IMR-90 (cell line): ENCODE measurements at regions not wholly inside any gene's neighbourhood (a gene's known extent, or its start where the extent isn't known, plus 50 kb on each side); places are given as distances from the start of the nearest gene placed in this dataset.

Experiments used
- ATAC-seq: fragments of 200-7000 bp; cut with Tn5 transposase; 2 replicates; pipeline ENCODE4 v1.9.1; 2020; ENCODE audit warnings: low read depth, mild to moderate bottlenecking, moderate library complexity
- BruUV-seq: library from RNA; stranded (reverse); fragments of 400-500 nt; replicated peaks from 2 replicates; lab custom pipeline; 2021; lab: Mats Ljungman, UMichigan
- CTCF ChIA-PET: fragments of 300-600 bp; formaldehyde crosslinking; extraction: SDS; loops from one replicate; lab custom pipeline; 2021; ENCODE audit warnings: antibody characterized with exemption; lab: Yijun Ruan, JAX
- POLR2A ChIA-PET: fragments of 300-600 bp; sonication (Branson Sonifier 250); formaldehyde crosslinking; loops from one replicate; lab custom pipeline; 2022; ENCODE audit warnings: antibody characterized with exemption; ENCODE audit not compliant: unreplicated experiment; lab: Charles Lee
- DNase-seq: peaks from one replicate; pipeline ENCODE4 v3.0.0; 2013
- H2AFZ ChIP-seq: replicated peaks from 2 replicates; pipeline ENCODE3; 2013; ENCODE audit warnings: low read length, mild to moderate bottlenecking; ENCODE audit not compliant: poor library complexity
- H2AK5ac ChIP-seq: 2 replicates; pipeline ENCODE4 v1.6.1; 2013; ENCODE audit warnings: low read depth, low read length, inconsistent platforms
- H2AK9ac ChIP-seq: replicated peaks from 2 replicates; pipeline ENCODE3; 2013; ENCODE audit warnings: mild to moderate bottlenecking, low read depth, low read length, moderate library complexity; ENCODE audit not compliant: poor library complexity
- H2BK120ac ChIP-seq: 2 replicates; pipeline ENCODE4 v1.6.1; 2013; ENCODE audit warnings: low read depth, low read length, inconsistent platforms
- H2BK15ac ChIP-seq: 3 replicates; pipeline ENCODE4 v1.6.1; 2013; ENCODE audit warnings: low read depth, low read length, inconsistent platforms
- H2BK20ac ChIP-seq: 2 replicates; pipeline ENCODE4 v1.6.1; 2013; ENCODE audit warnings: low read depth, mild to moderate bottlenecking, inconsistent platforms, low read length, moderate library complexity
- H2BK5ac ChIP-seq: 2 replicates; pipeline ENCODE4 v1.6.1; 2013; ENCODE audit warnings: mild to moderate bottlenecking, low read depth, low read length, inconsistent platforms; ENCODE audit not compliant: poor library complexity, severe bottlenecking
- H3K14ac ChIP-seq: replicated peaks from 2 replicates; pipeline ENCODE4 v1.6.1; 2013; ENCODE audit warnings: low read depth, low read length, inconsistent platforms
- H3K18ac ChIP-seq: 2 replicates; pipeline ENCODE4 v1.6.1; 2013; ENCODE audit warnings: low read depth, low read length, control low read depth
- H3K23ac ChIP-seq: 2 replicates; pipeline ENCODE4 v1.6.1; 2013; ENCODE audit warnings: low read depth, low read length, inconsistent platforms
- H3K27ac ChIP-seq: 2 replicates; pipeline ENCODE4 v1.5.1; 2013; ENCODE audit warnings: mild to moderate bottlenecking, control low read depth, low read length; ENCODE audit not compliant: insufficient read depth
- H3K27me3 ChIP-seq: 2 replicates; pipeline ENCODE4 v1.6.1; 2013; ENCODE audit warnings: low read length; ENCODE audit not compliant: control insufficient read depth, insufficient read depth
- H3K36me3 ChIP-seq: 2 replicates; pipeline ENCODE4 v1.6.1; 2013; ENCODE audit warnings: low read length, mixed read lengths; ENCODE audit not compliant: control insufficient read depth, insufficient read depth
- H3K4ac ChIP-seq: 2 replicates; pipeline ENCODE4 v1.6.1; 2013; ENCODE audit warnings: low read depth, low read length, inconsistent platforms
- H3K4me1 ChIP-seq: 2 replicates; pipeline ENCODE4 v1.6.1; 2013; ENCODE audit warnings: low read length, mixed read lengths; ENCODE audit not compliant: control insufficient read depth, insufficient read depth
- H3K4me2 ChIP-seq: 2 replicates; pipeline ENCODE4 v1.6.1; 2013; ENCODE audit warnings: low read depth, mild to moderate bottlenecking, control low read depth, low read length, moderate library complexity
- H3K4me3 ChIP-seq: 2 replicates; pipeline ENCODE4 v1.5.1; 2013; ENCODE audit warnings: low read depth, mild to moderate bottlenecking, control low read depth, low read length, moderate library complexity; ENCODE audit not compliant: insufficient read depth
- H3K56ac ChIP-seq: 2 replicates; pipeline ENCODE4 v1.6.1; 2013; ENCODE audit warnings: low read length, inconsistent platforms; ENCODE audit not compliant: insufficient read depth; ENCODE audit errors: extremely low read depth
- H3K79me1 ChIP-seq, 2 experiments: 2 replicates each; pipeline ENCODE4 v1.6.1; 2013; ENCODE audit warnings: low read length in 2 of 2, inconsistent platforms in 1 of 2, low read depth in 1 of 2
- H3K9ac ChIP-seq: 2 replicates; pipeline ENCODE4 v1.6.1; 2013; ENCODE audit warnings: low read depth, low read length, control low read depth
- H3K9me1 ChIP-seq: 2 replicates; pipeline ENCODE4 v1.6.1; 2013; ENCODE audit warnings: low read length, inconsistent platforms; ENCODE audit not compliant: insufficient read depth
- H3K9me3 ChIP-seq: 2 replicates; pipeline ENCODE4 v1.6.1; 2013; ENCODE audit warnings: low read length; ENCODE audit not compliant: control insufficient read depth, insufficient read depth
- H4K20me1 ChIP-seq: 2 replicates; pipeline ENCODE4 v1.6.1; 2013; ENCODE audit warnings: low read length, inconsistent platforms; ENCODE audit not compliant: insufficient read depth
- H4K5ac ChIP-seq: 2 replicates; pipeline ENCODE4 v1.6.1; 2013; ENCODE audit warnings: mild to moderate bottlenecking, low read depth, low read length, control low read depth
- H4K8ac ChIP-seq, 2 experiments: 2 replicates each; pipeline ENCODE4 v1.6.1; 2013; ENCODE audit warnings: low read depth in 2 of 2, low read length in 2 of 2, control low read depth in 1 of 2, inconsistent platforms in 1 of 2
- H4K91ac ChIP-seq: 2 replicates; pipeline ENCODE4 v1.6.1; 2013; ENCODE audit warnings: low read depth, low read length, inconsistent platforms; ENCODE audit not compliant: insufficient read depth
- MAFK ChIP-seq: IDR thresholded peaks from 2 replicates; pipeline ENCODE4 v1.6.1; 2012; ENCODE audit warnings: low read depth, low read length, improper control_type of control experiment
- MAZ ChIP-seq: IDR thresholded peaks from 2 replicates; pipeline ENCODE4 v1.6.1; 2012; ENCODE audit warnings: low read depth, mild to moderate bottlenecking, low read length, improper control_type of control experiment, moderate library complexity, borderline replicate concordance
- RCOR1 ChIP-seq: IDR thresholded peaks from 2 replicates; pipeline ENCODE4 v1.6.1; 2012; ENCODE audit warnings: mild to moderate bottlenecking, low read length, improper control_type of control experiment; ENCODE audit not compliant: insufficient replicate concordance
- USF2 ChIP-seq: fragments of 150-350 bp; IDR thresholded peaks from 2 replicates; pipeline ENCODE4 v1.6.1; 2017; ENCODE audit warnings: mild to moderate bottlenecking, antibody characterized with exemption, low read length, low read depth
- whole genome bisulfite sequencing, 2 experiments: methylation state at CpG; one replicate each; pipeline versions ENCODE4 v1.1.5 to v1.1.7; 2013; ENCODE audit warnings: missing lambda C conversion rate in 2 of 2; ENCODE audit not compliant: insufficient read length in 1 of 2; ENCODE audit errors: extremely low coverage in 2 of 2; 5-methylcytosine and 5-hydroxymethylcytosine counted together
- dilution Hi-C: fragments of 300-500 bp; cut with HindIII; formaldehyde crosslinking; loops from one replicate; pipeline ENCODE4 v1.14.3; 2018; ENCODE audit warnings: low sequenced_read_pairs; ENCODE audit not compliant: unreplicated experiment
- in situ Hi-C: fragments of 300-500 bp; cut with MboI; formaldehyde crosslinking; loops from 3 replicates; pipeline ENCODE4 v1.14.3; 2019; ENCODE audit warnings: low sequenced_read_pairs, inconsistent platforms, mixed read lengths
- intact Hi-C: fragments of 100-400 bp; cut with micrococcal nuclease; formaldehyde crosslinking; loops from 2 replicates; pipeline ENCODE4 v1.10.0; 2022

- Histone ChIP-seq H2AK9ac (no peak overlapping the region), H3K9ac (no peak overlapping the region), H4K20me1 (no peaks in the 10 kb centered on the region), H2AK5ac (no peak overlapping the region), H3K56ac (no peak overlapping the region), H3K9me1 (no peaks in the 10 kb centered on the region), H3K4me2 (no peak overlapping the region), H2AFZ (no peak overlapping the region), H3K18ac (no peak overlapping the region), H3K27ac (no peak overlapping the region), H3K4ac (no peak overlapping the region), H2BK20ac (no peak overlapping the region), H2BK15ac (no peak overlapping the region), H3K14ac (no peak overlapping the region), H4K5ac (no peak overlapping the region), H4K91ac (no peak overlapping the region), H3K9me3 (no peaks in the 10 kb centered on the region), H3K4me3 (no peak overlapping the region), H3K36me3 (no peaks in the 10 kb centered on the region), H3K27me3 (no peaks in the 10 kb centered on the region), H3K79me1 (no peaks in the 10 kb centered on the region), H2BK120ac (no peak overlapping the region), H3K4me1 (no peaks in the 10 kb centered on the region), H4K8ac (no peak overlapping the region), H3K23ac (no peak overlapping the region), H2BK5ac (no peak overlapping the region)
- no peak for TF ChIP-seq MAZ
- TF ChIP-seq MAFK, result no peak
- TF ChIP-seq USF2, result no peak
- TF ChIP-seq RCOR1, result no peak
- no CpG with 5 or more reads among the region's 3 CpGs for WGBS, 2 experiments
- intact Hi-C loops (no loop called here), in situ Hi-C loops (no loop called here), dilution Hi-C loops (no loop called here)
- ChIA-PET POLR2A (no interaction called here), CTCF (no interaction called here)
- no peak for ATAC-seq
- DNase-seq, result no peak
- no TSS peak for BruUV-seq
Measured at GRCh38 chrX:113726009-113726408, 857.9 kb upstream of the HTR2C start.
